Panc1 (cell line): ENCODE measurements at regions not wholly inside any gene's neighbourhood (a gene's known extent, or its start where the extent isn't known, plus 50 kb on each side); places are given as distances from the start of the nearest gene placed in this dataset.

Experiments used
- ATAC-seq: fragments of 200-7000 bp; cut with Tn5 transposase; 2 replicates; pipeline ENCODE4 v1.9.1; 2020; ENCODE audit warnings: mild to moderate bottlenecking, moderate library complexity
- BruUV-seq: library from RNA; stranded (reverse); fragments of 400-500 nt; replicated peaks from 2 replicates; lab custom pipeline; 2021; lab: Mats Ljungman, UMichigan
- CTCF ChIA-PET: fragments of 300-600 bp; sonication (Branson Sonifier 250); formaldehyde crosslinking; loops from one replicate; lab custom pipeline; 2022; ENCODE audit warnings: antibody characterized with exemption; lab: Charles Lee
- POLR2A ChIA-PET: fragments of 300-600 bp; sonication (Branson Sonifier 250); formaldehyde crosslinking; loops from one replicate; lab custom pipeline; 2022; ENCODE audit warnings: antibody characterized with exemption; lab: Charles Lee
- DNase-seq: peaks from one replicate; pipeline ENCODE4 v3.0.0-alpha.2; 2010; ENCODE audit warnings: low read depth, low spot score
- H3K27ac ChIP-seq: 2 replicates; pipeline ENCODE4 v1.5.1; 2011; ENCODE audit warnings: mild to moderate bottlenecking, low read length, inconsistent platforms
- H3K27me3 ChIP-seq: fragments of 200-500 bp; sonication (Bioruptor generic); 2 replicates; pipeline ENCODE4 v1.6.0; 2014; ENCODE audit warnings: low read length, inconsistent platforms; ENCODE audit not compliant: control insufficient read depth, insufficient read depth
- H3K36me3 ChIP-seq: fragments of 200-500 bp; sonication (Bioruptor generic); 2 replicates; pipeline ENCODE4 v1.5.1; 2014; ENCODE audit warnings: inconsistent platforms, mild to moderate bottlenecking, low read length, moderate library complexity; ENCODE audit not compliant: control insufficient read depth, insufficient read depth
- H3K4me1 ChIP-seq: 2 replicates; pipeline ENCODE4 v1.5.1; 2011; ENCODE audit warnings: inconsistent platforms, mild to moderate bottlenecking, low read length, moderate library complexity; ENCODE audit not compliant: control insufficient read depth, insufficient read depth
- H3K4me3 ChIP-seq, 2 experiments: 2 replicates each; pipeline ENCODE4 v1.5.1; 2011 to 2012; ENCODE audit warnings: low read depth in 2 of 2, low read length in 2 of 2, mild to moderate bottlenecking in 2 of 2, inconsistent platforms in 1 of 2, moderate library complexity in 1 of 2
- H3K9me3 ChIP-seq: fragments of 200-500 bp; sonication (Bioruptor generic); 2 replicates; pipeline ENCODE4 v1.5.1; 2014; ENCODE audit warnings: low read depth, mild to moderate bottlenecking, inconsistent platforms, low read length, moderate library complexity; ENCODE audit not compliant: control insufficient read depth, insufficient read depth
- POLR2AphosphoS5 ChIP-seq: IDR thresholded peaks from 2 replicates; pipeline ENCODE4 v1.6.1; 2012; ENCODE audit warnings: mild to moderate bottlenecking, low read depth, low read length, moderate library complexity
- SIN3A ChIP-seq: IDR thresholded peaks from 2 replicates; pipeline ENCODE4 v1.6.1; 2012; ENCODE audit warnings: low read depth, mild to moderate bottlenecking, low read length, moderate library complexity, borderline replicate concordance; ENCODE audit not compliant: insufficient read depth
- TCF7L2 ChIP-seq: IDR thresholded peaks from 2 replicates; pipeline ENCODE4 v1.6.1; 2011; ENCODE audit warnings: mild to moderate bottlenecking, low read depth, low read length, inconsistent platforms
- in situ Hi-C: cut with HindIII; loops from 2 replicates; pipeline ENCODE4 v1.10.0; 2016; ENCODE audit warnings: low sequenced_read_pairs, low pct_unique_long_range_greater_than_20kb
- intact Hi-C: fragments of 100-400 bp; cut with micrococcal nuclease; formaldehyde crosslinking; loops from one replicate; pipeline ENCODE4 v1.10.0; 2022; ENCODE audit not compliant: unreplicated experiment
- TF ChIP-seq, protein P1 (sequence below): fragments of 450-650 bp; IDR thresholded peaks from 2 replicates; pipeline ENCODE4 v1.5.1; 2017; ENCODE audit warnings: mild to moderate bottlenecking
- TF ChIP-seq, protein P2 (sequence below), 2 experiments: IDR thresholded peaks; 2 replicates each; pipeline ENCODE4 v1.6.1; 2011 to 2012; ENCODE audit warnings: low read depth in 2 of 2, control low read depth in 1 of 2, low read length in 1 of 2, mild to moderate bottlenecking in 1 of 2, moderate library complexity in 1 of 2; ENCODE audit not compliant: insufficient read depth in 1 of 2

DNA sequence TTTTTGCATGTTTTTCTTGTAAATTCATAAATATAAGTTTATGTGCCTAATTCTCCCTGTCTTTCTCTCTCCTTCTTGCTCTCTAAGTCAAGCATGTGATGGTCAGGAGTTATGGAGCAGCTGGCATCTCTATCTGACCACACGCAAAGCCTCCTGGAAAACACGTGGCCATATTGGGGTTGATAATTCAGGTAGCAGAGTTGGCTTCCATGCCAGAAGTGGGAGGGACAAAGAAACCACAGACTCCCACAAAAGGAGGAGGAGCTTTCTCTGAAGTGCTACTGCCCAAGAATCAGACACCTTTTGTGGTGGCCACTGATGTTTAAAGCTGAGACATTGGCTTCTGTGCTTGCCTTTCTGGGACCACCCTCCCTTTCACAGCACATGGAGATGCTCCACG is 517.6 kb upstream of the TMEM132C start:
- POLR2A ChIA-PET, result no interaction called here
- no peaks in the 10 kb centered on the region for H3K36me3 ChIP-seq
- in situ Hi-C loops (no loop called here), intact Hi-C loops (no loop called here)
- H3K4me1 ChIP-seq, result no peaks in the 10 kb centered on the region
- H3K27me3 ChIP-seq, result no peaks in the 10 kb centered on the region
- CTCF ChIA-PET, result no interaction called here
- ATAC-seq (no peak), DNase-seq (no peak)
- H3K27ac ChIP-seq, result no peak overlapping the region
- H3K9me3 ChIP-seq, result no peaks in the 10 kb centered on the region
- no peak overlapping the region for H3K4me3 ChIP-seq
- TF ChIP-seq POLR2AphosphoS5 (no peak), SIN3A (no peak), TCF7L2 (no peak)
- TF ChIP-seq, protein P1, sequence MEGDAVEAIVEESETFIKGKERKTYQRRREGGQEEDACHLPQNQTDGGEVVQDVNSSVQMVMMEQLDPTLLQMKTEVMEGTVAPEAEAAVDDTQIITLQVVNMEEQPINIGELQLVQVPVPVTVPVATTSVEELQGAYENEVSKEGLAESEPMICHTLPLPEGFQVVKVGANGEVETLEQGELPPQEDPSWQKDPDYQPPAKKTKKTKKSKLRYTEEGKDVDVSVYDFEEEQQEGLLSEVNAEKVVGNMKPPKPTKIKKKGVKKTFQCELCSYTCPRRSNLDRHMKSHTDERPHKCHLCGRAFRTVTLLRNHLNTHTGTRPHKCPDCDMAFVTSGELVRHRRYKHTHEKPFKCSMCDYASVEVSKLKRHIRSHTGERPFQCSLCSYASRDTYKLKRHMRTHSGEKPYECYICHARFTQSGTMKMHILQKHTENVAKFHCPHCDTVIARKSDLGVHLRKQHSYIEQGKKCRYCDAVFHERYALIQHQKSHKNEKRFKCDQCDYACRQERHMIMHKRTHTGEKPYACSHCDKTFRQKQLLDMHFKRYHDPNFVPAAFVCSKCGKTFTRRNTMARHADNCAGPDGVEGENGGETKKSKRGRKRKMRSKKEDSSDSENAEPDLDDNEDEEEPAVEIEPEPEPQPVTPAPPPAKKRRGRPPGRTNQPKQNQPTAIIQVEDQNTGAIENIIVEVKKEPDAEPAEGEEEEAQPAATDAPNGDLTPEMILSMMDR, result no peak
- TF ChIP-seq, protein P2, sequence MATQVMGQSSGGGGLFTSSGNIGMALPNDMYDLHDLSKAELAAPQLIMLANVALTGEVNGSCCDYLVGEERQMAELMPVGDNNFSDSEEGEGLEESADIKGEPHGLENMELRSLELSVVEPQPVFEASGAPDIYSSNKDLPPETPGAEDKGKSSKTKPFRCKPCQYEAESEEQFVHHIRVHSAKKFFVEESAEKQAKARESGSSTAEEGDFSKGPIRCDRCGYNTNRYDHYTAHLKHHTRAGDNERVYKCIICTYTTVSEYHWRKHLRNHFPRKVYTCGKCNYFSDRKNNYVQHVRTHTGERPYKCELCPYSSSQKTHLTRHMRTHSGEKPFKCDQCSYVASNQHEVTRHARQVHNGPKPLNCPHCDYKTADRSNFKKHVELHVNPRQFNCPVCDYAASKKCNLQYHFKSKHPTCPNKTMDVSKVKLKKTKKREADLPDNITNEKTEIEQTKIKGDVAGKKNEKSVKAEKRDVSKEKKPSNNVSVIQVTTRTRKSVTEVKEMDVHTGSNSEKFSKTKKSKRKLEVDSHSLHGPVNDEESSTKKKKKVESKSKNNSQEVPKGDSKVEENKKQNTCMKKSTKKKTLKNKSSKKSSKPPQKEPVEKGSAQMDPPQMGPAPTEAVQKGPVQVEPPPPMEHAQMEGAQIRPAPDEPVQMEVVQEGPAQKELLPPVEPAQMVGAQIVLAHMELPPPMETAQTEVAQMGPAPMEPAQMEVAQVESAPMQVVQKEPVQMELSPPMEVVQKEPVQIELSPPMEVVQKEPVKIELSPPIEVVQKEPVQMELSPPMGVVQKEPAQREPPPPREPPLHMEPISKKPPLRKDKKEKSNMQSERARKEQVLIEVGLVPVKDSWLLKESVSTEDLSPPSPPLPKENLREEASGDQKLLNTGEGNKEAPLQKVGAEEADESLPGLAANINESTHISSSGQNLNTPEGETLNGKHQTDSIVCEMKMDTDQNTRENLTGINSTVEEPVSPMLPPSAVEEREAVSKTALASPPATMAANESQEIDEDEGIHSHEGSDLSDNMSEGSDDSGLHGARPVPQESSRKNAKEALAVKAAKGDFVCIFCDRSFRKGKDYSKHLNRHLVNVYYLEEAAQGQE (IDR thresholded peaks at IDR 0.05; ENCODE audit: insufficient read depth in 1 of 2, low read depth in 2 of 2, low read length in 1 of 2), result no peak
- BruUV-seq, result no TSS peak

DNA sequence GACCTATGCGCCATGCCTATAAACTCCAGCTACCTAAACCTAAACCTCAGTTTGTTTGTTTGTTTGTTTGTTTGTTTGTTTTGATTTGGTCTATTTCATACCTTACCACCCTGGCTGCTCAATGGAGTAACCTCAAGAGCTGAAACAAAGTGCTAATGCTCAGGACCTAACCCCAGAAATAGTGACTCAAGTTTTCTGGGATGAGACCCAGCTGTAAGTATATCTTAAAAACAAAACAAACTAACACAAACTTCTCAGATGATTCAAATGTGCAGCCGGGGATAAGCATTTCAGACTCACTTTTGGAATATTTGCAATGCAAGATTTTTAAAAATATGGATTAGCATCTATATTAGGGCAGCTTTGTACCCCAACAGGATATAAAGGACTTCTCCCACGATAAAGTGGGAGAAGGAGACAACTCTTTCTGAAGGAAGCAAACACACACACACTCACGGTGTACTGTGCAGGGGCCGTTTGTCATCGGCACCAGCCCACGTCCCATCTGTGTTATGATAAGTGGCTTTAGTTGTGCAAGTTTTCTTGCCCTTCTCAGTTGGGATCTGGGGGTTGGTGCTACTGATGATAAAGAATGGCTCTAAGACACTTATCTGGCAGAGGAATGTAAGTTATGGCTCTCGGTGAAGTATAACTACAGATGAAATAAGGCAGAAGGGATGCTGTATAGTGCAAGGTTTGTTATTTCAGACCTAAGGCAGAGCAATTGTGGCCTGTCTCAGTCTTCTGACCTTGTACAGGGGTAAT is 516.7 kb upstream of the TMEM132C start:
- in situ Hi-C loops (no loop called here), intact Hi-C loops (no loop called here)
- DNase-seq (no peak), ATAC-seq (no peak)
- H3K27me3 ChIP-seq, result no peaks in the 10 kb centered on the region
- TF ChIP-seq, protein P2 (IDR thresholded peaks at IDR 0.05; ENCODE audit: insufficient read depth in 1 of 2, low read depth in 2 of 2, low read length in 1 of 2), result no peak
- TF ChIP-seq POLR2AphosphoS5, result no peak
- no peak for TF ChIP-seq SIN3A
- TF ChIP-seq TCF7L2, result no peak
- TF ChIP-seq, protein P1, result no peak
- CTCF ChIA-PET, result no interaction called here
- POLR2A ChIA-PET, result no interaction called here
- no TSS peak for BruUV-seq
- H3K9me3 ChIP-seq, result no peaks in the 10 kb centered on the region
- H3K4me3 ChIP-seq, result no peak overlapping the region
- no peak overlapping the region for H3K27ac ChIP-seq
- no peaks in the 10 kb centered on the region for H3K4me1 ChIP-seq
- H3K36me3 ChIP-seq, result no peaks in the 10 kb centered on the region
